HG03378 (cell line): ENCODE measurements at regions not wholly inside any gene's neighbourhood (a gene's known extent, or its start where the extent isn't known, plus 50 kb on each side); places are given as distances from the start of the nearest gene placed in this dataset.
"Not testable (repeated sequence)": the region's sequence is repeated elsewhere in the genome, so short reads cannot be mapped to it uniquely, and the experiment has no call there.

ENCODE experiments used
- ATAC-seq: cut with Tn5 transposase; IDR thresholded peaks from one replicate; pipeline ENCODE4 v1.9.1; 2021; ENCODE audit warnings: mild to moderate bottlenecking, moderate library complexity; ENCODE audit not compliant: unreplicated experiment

DNA sequence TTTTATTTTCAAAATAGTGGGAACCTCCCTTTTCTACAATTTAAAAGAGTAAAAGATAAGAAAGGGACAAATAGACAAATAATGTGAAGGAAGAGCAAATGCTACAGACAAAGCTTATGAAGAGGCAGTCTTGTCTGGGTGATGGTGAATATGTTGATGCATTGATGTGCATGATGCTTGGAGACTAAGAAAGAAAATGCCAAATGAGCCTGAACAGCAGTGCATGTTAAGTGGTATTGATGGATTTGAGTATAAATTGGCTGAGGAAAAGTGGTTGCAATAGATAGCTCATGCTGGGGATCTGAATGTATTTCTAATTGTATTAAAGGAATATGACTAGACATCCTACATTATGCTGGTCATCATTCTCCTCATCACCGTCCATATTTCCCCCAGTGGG, 268.6 kb upstream of the ANO5 start:
- ATAC-seq = no peak

DNA sequence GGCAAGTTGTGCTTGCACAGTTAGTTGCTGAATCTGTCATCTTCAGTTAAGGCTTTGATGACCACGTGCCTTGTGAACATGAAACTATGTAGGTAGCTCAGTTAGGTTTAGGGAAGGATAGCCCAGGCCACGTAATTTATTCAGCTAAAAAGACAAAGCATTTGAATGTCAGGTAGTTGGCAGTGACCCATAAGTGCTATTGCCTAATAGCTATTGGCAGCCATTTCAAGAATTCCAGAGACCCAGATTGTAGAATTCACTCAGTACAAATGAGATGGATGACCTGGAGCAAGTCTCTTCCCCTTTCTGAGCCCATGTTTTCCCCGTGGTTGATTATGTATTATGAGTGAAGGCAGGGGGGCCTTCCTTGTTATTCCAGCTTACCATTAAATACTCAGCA, 265.3 kb upstream of the ANO5 start:
- no peak for ATAC-seq

DNA sequence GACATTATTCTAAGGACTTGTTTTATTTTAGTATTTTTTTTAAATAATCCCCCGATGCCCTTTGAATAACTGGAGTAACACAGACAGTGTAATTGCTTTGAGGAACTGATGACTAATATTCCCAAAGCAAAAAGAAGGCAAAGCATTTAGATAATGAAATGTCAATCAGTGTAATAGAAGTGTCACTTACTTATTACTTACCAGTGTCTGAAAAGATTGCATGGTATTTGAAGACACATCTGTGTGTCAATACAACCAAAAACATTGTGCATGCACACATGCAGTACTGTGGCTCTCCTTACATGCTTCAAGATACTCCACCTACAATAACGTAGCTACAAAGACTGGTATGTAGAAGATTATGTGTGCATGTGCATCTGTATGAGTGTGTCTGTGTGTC, 264.0 kb upstream of the ANO5 start:
- no peak for ATAC-seq

DNA sequence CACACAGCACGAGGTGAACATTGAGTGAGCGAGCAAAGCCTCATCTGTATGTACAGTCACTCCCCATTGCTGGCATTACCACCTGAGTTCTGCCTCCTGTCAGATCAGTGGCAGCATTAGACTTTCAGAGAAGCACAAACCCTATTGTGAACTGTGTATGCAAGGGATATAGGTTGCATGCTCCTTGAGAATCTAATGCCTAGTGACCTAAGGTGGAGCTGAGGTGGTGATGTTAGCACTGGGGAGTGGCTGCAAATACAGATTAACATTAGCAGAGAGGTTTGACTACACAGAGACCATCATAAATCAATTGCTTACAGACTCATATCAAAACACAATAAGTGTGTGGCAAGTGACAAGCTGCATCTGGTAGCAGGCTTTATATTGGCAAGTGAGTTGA, 262.5 kb upstream of the ANO5 start:
- ATAC-seq = no peak

DNA sequence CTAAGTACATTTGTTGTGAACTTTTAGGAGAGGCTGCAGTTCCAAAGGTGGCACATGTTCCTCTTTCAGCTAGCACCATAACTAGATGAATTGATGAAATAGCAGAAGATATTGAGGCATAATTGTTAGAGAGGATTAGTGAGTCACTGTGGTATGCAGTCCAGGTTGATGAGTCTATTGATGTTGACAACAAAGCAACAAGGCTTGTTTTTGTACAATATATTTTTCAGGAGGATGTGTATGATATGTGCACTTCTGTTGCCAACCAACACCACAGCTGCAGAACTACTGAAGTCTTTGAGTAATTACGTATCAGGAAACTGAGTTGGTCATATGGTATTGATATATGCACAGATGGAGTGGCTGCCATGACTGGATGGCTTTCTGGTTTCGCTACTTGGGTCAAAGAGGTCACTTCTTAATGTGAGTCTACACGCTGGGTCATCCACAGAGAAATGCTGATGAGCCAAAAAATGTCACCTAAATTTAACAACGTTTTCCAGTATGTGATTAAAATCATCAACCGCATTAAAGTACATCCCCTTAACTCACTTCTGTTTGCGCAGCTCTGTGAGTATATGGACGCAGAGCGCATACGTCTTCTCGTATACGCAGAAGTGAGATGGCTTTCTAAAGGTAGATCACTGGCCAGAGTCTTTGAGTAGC, 261.3 kb upstream of the ANO5 start:
- ATAC-seq = no peak

DNA sequence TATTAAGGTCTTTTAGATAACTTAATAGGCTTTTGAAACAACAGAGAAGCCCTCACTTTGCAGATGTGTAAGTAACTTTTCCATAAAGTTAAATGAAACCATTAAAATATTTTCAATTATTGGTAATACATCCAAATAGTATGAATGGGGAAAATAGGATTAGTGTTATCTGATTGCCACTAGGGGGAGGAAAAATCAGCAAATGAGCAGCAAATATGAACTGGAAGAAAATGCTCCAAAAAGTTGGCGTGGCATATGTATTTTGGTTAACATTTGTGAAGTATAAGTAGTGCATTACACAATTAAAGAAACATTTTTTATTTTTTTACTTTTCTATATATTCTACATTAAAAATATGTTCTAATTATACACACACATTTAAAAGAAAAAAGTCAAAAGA, 259.8 kb upstream of the ANO5 start:
- ATAC-seq = no peak

DNA sequence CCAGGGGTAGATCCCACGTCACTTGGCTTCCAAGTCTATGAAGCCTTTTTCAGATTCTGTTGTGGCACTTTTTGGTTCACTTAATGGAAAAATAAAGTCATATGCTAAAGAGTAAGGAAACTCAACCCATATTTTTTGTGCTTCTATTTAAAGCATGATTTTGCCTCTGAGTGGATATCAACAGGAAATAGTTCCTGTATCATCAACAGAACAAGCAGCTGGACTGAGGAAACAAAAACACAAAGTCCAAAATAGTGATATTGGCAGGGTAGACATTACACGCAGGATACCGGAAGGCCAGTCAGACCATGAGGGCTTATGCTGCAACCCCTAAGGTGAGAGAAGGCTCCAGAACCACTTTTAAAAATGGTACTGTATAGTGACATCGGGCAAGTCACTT, 248.3 kb upstream of the ANO5 start:
- ATAC-seq = no peak

DNA sequence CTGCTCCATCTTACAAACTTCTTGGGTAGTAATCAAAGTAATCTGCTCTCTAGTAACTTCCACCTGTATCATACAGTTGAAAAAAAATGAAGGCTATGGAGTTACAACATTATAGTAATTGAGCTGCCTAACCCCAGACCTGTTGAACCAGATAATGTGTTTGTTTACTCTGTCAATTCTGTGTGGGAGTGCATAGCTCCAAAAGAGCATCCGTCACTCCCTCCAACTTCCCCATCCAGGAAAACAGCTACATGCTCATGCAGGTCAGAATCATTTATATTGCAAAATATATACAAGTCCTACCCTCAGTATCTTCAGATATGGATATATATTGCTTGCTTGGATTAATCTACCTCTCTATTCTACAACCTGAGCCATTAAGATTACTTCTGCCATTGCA, 244.0 kb upstream of the ANO5 start:
- no peak for ATAC-seq

DNA sequence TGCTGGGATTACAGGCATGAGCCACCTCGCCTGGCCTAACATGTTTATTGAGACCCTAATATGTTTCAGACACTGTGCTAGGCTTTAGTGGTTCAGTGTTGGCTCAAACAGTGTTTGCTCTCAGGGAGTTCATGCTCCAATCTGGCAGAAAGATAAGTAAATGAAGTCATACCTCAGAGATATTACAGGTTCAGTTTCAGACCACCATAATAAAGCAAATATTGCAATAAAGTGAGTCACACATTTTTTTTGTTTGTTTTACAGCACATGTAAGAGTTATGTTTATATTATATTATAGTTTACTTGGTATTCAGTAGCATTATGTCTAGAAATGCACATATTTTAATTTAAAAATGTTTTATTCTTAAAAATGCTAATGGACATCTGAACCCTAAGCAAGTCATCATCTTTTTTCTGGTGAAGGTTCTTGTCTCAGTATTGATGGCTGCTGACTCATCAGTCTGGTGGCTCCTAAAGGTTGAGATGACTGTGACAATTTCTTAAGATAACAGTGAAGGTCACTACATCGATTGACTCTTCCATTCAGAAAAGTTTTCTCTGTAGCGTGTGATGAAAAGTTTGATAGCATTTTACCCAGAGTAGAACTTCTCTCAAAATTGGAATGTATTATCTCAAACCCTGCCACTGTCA, 243.0 kb upstream of the ANO5 start:
- no peak for ATAC-seq

DNA sequence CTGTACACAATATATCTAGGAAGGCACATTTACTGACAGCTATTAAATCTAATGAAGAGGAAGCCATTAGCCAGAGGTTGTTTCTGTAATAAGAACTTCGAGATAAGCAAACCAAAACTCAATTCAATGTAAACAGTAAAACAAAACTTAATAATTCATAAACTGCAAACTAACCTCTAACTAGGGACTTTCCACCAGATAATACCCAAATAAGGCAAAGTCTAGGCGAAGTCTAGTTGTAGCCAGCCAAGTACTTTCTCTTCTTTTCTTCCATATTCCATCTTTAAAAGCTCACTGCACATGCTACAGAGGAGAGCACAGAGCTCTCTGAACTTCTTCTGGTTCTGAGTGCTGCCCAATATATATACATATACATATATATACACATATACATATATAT, 229.9 kb upstream of the ANO5 start:
- no peak for ATAC-seq

DNA sequence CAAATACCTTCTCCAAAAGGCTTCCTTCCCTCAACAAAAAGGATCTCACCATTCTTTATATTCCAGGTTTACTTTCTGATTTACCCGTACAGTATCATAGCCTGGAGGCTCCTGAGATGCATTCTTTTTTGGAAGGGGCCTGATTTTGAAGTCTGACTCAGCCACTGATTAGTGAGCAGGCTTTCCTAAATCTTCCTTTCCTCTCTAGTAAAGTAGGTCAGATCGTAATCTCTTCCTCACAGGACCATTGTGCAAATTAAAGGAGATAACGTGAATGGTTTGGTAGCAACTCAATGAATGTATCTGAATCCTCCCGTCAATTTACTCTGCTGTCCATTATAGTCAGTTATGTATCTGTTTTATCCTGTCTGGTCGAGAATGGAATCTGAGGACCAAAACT, 227.7 kb upstream of the ANO5 start:
- ATAC-seq = no peak

DNA sequence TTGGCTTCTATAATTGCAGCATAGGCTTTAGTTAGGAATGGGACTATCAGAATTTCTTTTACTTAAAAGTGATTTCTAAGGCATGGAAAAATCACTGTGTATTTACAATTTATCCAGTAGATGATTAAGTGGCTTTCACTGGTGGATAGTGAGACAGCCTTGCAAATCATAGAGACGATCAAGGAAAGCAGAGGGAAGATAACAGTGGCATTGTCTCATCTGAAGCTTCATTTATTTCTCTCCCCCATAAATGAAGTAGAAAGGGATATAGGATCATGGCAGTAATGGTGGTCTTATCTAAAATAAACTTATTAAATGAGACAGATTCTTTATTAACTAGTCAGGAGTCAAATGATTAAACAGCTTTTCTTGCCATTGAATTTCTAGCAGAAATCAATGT, 224.2 kb upstream of the ANO5 start:
- ATAC-seq = no peak

DNA sequence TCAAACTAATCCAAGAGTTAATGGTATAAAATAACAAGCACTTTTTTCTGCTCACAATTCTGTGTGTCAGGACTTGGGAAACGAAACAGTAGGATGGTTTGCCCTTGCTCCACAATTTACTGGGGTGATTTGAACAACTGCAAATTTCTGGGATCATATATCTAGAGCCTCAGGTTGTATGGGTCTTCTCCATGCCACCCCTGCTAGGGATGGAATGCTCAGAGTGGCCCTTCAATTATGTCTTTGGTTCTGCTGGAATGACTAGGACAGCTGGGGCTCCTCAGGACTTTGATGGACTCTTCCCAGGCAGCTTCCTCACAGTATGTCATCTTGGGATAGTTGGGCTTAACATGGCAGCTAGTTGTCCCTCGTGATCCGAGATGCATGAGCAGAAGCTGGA, 223.0 kb upstream of the ANO5 start:
- ATAC-seq = no peak

DNA sequence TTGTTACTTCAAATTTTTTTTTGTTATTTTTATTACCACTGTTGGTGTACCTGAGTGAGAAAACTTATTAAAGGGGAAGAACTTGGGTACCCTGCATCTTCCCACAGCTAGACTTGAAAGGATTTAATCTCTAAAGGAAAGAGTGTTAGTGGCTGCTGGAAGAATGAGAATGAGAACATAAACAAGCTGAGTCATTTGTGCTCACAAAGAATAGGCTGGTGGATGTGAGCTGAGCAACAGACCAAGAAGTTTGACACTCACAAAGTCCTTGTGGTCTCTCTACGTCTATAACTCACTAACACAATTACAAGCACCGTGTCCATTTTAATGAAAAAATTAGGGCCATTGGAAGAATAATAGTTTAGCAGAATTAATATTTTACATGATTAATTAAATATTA, 217.6 kb upstream of the ANO5 start:
- ATAC-seq = no peak

DNA sequence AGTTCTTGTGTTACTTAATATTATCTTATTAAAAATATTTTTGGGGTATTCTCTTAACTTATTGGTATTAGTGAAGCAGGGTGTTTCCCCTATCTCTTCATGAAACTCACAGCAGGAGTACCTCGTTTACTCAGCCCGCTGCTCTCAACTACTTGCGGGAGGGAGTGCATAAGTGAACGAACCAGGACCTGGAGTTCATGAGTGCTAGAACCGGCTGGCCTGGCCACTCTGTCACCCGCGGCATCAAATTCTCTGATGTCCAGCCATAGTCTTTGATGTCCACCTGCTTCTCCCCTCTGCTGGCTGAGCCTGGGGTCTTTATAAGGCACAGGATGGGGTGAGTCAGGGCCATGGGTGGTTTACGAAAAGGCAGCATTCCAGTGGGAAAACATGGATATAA, 216.7 kb upstream of the ANO5 start:
- no peak for ATAC-seq

DNA sequence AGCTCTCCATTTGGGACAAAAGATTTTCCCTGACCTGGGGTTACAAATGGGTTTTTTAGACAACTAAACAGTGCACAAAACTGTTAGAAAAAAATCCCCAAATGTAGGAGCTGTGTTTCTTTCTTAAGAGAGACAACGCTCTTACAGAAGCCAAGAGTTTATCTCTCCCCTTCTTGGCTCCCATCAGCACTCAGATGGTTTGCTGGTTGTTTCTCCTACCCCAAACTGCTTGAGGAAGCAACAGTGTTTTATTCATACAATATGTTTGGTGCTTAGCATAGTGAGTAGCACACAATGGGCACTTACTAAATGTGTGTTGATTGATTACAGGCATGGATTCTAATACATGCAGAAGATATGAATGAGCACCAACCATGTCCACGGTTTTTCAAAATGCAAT, 209.5 kb upstream of the ANO5 start:
- no peak for ATAC-seq

DNA sequence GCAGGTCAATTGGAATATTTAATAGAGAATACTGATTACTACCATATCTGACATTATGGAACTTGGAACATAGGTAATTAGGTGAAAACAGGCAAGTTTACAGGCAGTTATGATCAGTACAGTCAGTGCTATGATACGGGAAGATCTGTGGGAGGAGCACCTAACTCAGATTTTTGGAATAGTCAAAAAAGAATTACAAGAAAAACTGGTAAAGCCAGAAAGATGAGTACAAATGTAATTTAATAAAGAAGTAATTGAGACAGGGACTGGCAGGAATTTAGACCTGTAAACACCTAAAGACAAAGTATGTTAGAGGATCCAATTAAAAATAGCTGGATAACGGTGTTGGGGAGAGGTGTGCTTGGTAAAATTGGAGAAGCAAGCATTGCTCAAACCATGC, 206.5 kb upstream of the ANO5 start:
- ATAC-seq = no peak

DNA sequence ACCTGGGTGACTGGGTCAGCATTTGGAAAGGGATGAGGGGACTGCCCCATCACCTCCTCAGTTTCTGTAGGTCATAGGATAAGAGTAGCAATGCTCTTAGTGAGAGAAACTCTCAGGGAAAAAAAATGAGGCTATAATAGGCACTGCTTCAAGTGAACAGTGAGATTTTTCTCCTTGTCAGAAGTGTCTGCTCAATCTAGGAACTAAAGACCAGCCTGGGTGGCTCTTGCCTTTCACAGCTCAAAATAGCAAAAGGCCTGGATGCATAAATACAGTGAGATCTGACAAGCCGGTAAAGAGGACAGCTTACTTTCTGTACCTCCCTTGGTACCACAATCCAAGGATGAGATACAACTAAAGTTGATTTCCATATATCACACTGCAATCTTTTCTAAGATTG, 205.6 kb upstream of the ANO5 start:
- no peak for ATAC-seq

DNA sequence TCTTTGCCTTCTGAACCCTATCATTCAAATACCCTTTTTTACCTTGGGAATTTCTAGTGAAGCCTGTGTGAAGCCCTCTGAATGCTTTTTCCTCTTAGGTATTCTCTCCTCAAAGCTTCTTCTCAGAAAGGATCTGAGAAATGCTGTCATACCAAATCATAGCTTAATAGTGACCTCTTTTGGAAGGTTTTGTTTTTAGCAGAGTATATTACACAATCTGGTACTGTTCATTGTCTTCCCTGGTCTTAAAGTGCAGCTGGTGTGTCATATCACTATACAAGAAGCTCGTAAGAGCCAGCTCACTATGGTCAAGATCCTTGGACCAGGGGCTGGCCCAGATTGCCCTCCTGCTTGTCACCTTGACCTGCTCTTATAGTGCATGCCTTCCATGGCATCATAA, 204.4 kb upstream of the ANO5 start:
- no peak for ATAC-seq

DNA sequence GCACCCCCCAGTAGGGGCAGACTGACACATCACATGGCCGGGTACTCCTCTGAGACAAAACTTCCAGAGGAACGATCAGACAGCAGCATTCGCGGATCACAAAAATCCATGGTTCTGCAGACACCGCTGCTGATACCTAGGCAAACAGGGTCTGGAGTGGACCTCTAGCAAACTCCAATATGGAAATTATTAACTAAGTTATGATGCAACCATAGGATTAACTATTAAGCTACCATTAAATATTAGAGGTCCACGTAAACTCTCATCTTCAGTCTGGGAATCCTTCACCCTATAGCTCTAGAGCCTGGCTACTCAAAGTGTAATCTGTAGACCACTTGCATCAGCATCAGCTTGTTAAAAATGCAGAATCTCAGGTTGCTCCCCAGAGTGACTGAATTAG, 191.1 kb upstream of the ANO5 start:
- not testable (repeated sequence) for ATAC-seq

DNA sequence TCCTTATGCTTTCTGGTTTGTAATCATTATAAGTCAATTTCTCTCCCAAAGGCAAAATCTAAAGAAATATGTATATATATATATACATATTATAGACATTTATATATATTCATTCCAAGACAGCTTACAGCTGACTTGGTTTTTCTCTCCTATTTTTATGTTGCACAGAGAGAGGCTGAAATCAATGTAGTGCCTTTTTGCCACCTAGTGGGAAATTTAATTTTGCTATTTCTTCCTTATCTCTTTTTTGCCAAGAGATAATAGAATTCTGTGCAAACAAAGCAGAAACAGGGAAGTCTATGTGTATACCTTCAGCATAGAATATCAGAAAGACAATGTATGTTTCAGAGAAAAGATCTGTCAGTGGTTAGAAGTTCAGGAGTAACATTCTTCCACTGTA, 186.0 kb upstream of the ANO5 start:
- ATAC-seq = no peak

DNA sequence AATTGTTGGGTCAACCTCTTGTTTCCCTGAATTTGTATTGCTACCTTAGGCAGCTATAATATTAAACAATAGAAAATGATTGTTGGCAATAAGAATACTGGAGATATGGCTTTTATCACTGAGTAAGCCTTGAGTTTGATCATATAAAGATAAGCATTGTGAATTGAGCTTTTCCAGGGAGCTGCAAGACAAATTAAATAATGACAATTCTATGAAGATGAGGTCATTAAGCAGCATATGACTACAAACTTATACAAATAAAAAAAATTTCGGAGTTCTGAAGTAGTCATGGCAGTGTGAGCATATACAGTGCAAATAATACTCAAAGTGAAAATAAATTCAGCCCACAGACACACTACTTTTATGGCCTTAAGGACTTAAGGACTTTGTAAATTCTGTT, 161.1 kb upstream of the ANO5 start:
- ATAC-seq = no peak

DNA sequence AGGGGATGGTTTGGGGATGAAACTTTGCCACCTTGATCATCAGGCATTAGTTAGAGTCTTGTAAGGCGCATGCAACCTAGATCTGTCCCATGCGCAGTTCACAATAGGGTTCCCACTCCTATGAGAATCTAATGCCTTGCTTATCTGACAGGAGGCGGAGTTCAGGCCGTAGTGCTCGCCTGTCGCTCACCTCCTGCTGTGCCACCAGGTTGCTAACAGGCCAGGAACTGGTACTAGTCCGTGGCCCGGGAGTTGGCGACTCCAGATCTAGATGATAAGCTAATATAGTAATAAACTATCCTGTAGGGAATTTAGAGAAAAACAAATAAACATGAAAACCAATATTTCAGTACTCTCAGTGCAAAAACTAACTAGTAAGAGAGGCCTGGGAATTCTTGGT, 155.4 kb upstream of the ANO5 start:
- no peak for ATAC-seq
